Breast epithelium (tissue), 3 donors: ENCODE measurements at regions not wholly inside any gene's neighbourhood (a gene's known extent, or its start where the extent isn't known, plus 50 kb on each side); places are given as distances from the start of the nearest gene placed in this dataset.

Experiments used
- CTCF ChIP-seq, 3 donors: fragments of 450-650 bp; IDR thresholded peaks; one replicate each; pipeline ENCODE4 v1.5.1; 2016 to 2017; ENCODE audit warnings: antibody characterized with exemption in 3 of 3, mild to moderate bottlenecking in 3 of 3, moderate library complexity in 3 of 3
- POLR2A ChIP-seq: fragments of 450-650 bp; IDR thresholded peaks from one replicate; pipeline ENCODE4 v1.6.1; 2016; ENCODE audit warnings: antibody characterized with exemption, mild to moderate bottlenecking, moderate library complexity
- POLR2AphosphoS5 ChIP-seq, 3 donors: sonication (generic); formaldehyde crosslinking; IDR thresholded peaks; one replicate each; pipeline ENCODE4 v1.6.1; 2017; ENCODE audit warnings: antibody characterized with exemption in 3 of 3

GRCh38 chrX:69282893-69283690, 117.8 kb upstream of the PJA1 start:
- TF ChIP-seq POLR2AphosphoS5 (IDR thresholded peaks at IDR 0.05), result no peak
- TF ChIP-seq CTCF (IDR thresholded peaks at IDR 0.05), result no peak
- no peak for TF ChIP-seq POLR2A
